Chondrocyte (in vitro differentiated cells): ENCODE measurements at regions not wholly inside any gene's neighbourhood (a gene's known extent, or its start where the extent isn't known, plus 50 kb on each side); places are given as distances from the start of the nearest gene placed in this dataset.

Source experiments
- DNase-seq: peaks from one replicate; pipeline ENCODE4 v3.0.0; 2021; ENCODE audit warnings: mixed read lengths, low spot score
- H3K27ac Mint-ChIP-seq: one replicate; pipeline ENCODE4 v1.8.0; 2021; ENCODE audit warnings: mild to moderate bottlenecking, moderate library complexity, mixed read lengths; ENCODE audit not compliant: unreplicated experiment
- H3K27me3 Mint-ChIP-seq: 2 replicates; pipeline ENCODE4 v1.8.0; 2021; ENCODE audit warnings: low read depth, mixed read lengths
- H3K36me3 Mint-ChIP-seq: 2 replicates; pipeline ENCODE4 v1.8.0; 2021; ENCODE audit warnings: low read depth, mixed read lengths
- H3K4me1 Mint-ChIP-seq: 2 replicates; pipeline ENCODE4 v1.8.0; 2021; ENCODE audit warnings: low read depth, mild to moderate bottlenecking, mixed read lengths
- H3K4me3 Mint-ChIP-seq: one replicate; pipeline ENCODE4 v1.8.0; 2021; ENCODE audit warnings: mild to moderate bottlenecking, moderate library complexity, mixed read lengths; ENCODE audit not compliant: unreplicated experiment
- H3K9me3 Mint-ChIP-seq: 2 replicates; pipeline ENCODE4 v1.8.0; 2021; ENCODE audit warnings: low read depth, mixed read lengths
- TF ChIP-seq, protein P1 (sequence below): fragments of 200-600 bp; sonication (generic); IDR thresholded peaks from 2 replicates; pipeline ENCODE4 v1.5.0; 2021; ENCODE audit warnings: antibody characterized with exemption, mild to moderate bottlenecking, moderate library complexity

DNA sequence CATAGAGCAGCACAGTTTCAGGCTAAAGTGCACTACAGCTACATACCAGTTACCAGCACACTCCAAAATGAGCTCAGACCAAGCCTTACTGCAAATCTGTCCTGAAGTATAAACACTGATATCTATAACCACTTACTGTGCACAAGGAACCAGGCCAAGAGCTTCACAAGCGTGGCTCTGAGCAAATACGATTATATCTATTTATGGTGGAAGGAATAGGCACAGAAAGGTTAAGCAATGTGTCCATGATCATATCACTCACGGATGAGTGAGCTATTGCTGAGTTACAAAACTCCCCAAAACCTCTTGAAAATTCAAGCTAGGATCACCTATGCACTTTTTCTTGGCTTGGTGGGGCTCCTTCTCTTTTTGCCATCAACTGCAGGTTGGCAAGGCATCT lies 84.9 kb downstream of the GPAM start:
- no peak for DNase-seq
- no peaks in the 10 kb centered on the region for H3K36me3 Mint-ChIP-seq
- H3K9me3 Mint-ChIP-seq = peaks cover 10% of the 10 kb centered on the region
- no peaks in the 10 kb centered on the region for H3K4me1 Mint-ChIP-seq
- no peak overlapping the region for H3K4me3 Mint-ChIP-seq
- TF ChIP-seq, protein P1, sequence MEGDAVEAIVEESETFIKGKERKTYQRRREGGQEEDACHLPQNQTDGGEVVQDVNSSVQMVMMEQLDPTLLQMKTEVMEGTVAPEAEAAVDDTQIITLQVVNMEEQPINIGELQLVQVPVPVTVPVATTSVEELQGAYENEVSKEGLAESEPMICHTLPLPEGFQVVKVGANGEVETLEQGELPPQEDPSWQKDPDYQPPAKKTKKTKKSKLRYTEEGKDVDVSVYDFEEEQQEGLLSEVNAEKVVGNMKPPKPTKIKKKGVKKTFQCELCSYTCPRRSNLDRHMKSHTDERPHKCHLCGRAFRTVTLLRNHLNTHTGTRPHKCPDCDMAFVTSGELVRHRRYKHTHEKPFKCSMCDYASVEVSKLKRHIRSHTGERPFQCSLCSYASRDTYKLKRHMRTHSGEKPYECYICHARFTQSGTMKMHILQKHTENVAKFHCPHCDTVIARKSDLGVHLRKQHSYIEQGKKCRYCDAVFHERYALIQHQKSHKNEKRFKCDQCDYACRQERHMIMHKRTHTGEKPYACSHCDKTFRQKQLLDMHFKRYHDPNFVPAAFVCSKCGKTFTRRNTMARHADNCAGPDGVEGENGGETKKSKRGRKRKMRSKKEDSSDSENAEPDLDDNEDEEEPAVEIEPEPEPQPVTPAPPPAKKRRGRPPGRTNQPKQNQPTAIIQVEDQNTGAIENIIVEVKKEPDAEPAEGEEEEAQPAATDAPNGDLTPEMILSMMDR = no peak
- peaks cover 1% of the 10 kb centered on the region for H3K27me3 Mint-ChIP-seq
- no peak overlapping the region for H3K27ac Mint-ChIP-seq
